ENCODE measurements at regions not wholly inside any gene's neighbourhood (a gene's known extent, or its start where the extent isn't known, plus 50 kb on each side); places are given as distances from the start of the nearest gene placed in this dataset.

- Mint-ChIP-seq H3K9me3 (no peaks in the 10 kb centered on the region), H3K36me3 (ENCODE audit: low read depth) (no peaks in the 10 kb centered on the region; the same call in 2 of the 3 replicates), H3K4me1 (no peaks in the 10 kb centered on the region), H3K27ac (no peak overlapping the region), H3K27me3 (ENCODE audit: insufficient read depth, low read depth, poor library complexity) (peaks cover 5% of the 10 kb centered on the region), H3K4me3 (no peak overlapping the region)
- Histone ChIP-seq H3K9me2 (ENCODE audit: insufficient read depth) (no peaks in the 10 kb centered on the region), H3K79me2 (replicated peaks; ENCODE audit: insufficient read depth) (no peaks in the 10 kb centered on the region), H4K20me1 (replicated peaks; ENCODE audit: insufficient read depth) (no peaks in the 10 kb centered on the region), H2AFZ (no peak overlapping the region), H3F3A (replicated peaks; ENCODE audit: low read depth) (no peaks in the 10 kb centered on the region), H3K27me3 (ENCODE audit: insufficient read depth) (no peaks in the 10 kb centered on the region), H3K4me2 (no peak overlapping the region), H3K36me3 (ENCODE audit: insufficient read depth) (no peaks in the 10 kb centered on the region), H3K4me1 (ENCODE audit: insufficient read depth) (no peaks in the 10 kb centered on the region), H3K27ac (ENCODE audit: low read depth) (no peak overlapping the region), H3K4me3 (no peak overlapping the region)
- no peak for TF ChIP-seq CTCF (conservative IDR thresholded peaks at IDR 0.05; ENCODE audit: low read depth in 2 of 2)
- no peak for TF ChIP-seq JUNB (IDR thresholded peaks at IDR 0.05; ENCODE audit: unreplicated experiment)
- TF ChIP-seq ZNF331 (CRISPR knock-in tag; IDR thresholded peaks at IDR 0.05; ENCODE audit: low read depth) = no peak
- TF ChIP-seq CREB1 (CRISPR knock-in tag; IDR thresholded peaks at IDR 0.05; ENCODE audit: low read depth) = no peak
- no peak for TF ChIP-seq ETS1 (IDR thresholded peaks at IDR 0.05)
- no peak for TF ChIP-seq EZH2phosphoT487 (IDR thresholded peaks at IDR 0.05; ENCODE audit: unreplicated experiment)
- TF ChIP-seq, protein P1, sequence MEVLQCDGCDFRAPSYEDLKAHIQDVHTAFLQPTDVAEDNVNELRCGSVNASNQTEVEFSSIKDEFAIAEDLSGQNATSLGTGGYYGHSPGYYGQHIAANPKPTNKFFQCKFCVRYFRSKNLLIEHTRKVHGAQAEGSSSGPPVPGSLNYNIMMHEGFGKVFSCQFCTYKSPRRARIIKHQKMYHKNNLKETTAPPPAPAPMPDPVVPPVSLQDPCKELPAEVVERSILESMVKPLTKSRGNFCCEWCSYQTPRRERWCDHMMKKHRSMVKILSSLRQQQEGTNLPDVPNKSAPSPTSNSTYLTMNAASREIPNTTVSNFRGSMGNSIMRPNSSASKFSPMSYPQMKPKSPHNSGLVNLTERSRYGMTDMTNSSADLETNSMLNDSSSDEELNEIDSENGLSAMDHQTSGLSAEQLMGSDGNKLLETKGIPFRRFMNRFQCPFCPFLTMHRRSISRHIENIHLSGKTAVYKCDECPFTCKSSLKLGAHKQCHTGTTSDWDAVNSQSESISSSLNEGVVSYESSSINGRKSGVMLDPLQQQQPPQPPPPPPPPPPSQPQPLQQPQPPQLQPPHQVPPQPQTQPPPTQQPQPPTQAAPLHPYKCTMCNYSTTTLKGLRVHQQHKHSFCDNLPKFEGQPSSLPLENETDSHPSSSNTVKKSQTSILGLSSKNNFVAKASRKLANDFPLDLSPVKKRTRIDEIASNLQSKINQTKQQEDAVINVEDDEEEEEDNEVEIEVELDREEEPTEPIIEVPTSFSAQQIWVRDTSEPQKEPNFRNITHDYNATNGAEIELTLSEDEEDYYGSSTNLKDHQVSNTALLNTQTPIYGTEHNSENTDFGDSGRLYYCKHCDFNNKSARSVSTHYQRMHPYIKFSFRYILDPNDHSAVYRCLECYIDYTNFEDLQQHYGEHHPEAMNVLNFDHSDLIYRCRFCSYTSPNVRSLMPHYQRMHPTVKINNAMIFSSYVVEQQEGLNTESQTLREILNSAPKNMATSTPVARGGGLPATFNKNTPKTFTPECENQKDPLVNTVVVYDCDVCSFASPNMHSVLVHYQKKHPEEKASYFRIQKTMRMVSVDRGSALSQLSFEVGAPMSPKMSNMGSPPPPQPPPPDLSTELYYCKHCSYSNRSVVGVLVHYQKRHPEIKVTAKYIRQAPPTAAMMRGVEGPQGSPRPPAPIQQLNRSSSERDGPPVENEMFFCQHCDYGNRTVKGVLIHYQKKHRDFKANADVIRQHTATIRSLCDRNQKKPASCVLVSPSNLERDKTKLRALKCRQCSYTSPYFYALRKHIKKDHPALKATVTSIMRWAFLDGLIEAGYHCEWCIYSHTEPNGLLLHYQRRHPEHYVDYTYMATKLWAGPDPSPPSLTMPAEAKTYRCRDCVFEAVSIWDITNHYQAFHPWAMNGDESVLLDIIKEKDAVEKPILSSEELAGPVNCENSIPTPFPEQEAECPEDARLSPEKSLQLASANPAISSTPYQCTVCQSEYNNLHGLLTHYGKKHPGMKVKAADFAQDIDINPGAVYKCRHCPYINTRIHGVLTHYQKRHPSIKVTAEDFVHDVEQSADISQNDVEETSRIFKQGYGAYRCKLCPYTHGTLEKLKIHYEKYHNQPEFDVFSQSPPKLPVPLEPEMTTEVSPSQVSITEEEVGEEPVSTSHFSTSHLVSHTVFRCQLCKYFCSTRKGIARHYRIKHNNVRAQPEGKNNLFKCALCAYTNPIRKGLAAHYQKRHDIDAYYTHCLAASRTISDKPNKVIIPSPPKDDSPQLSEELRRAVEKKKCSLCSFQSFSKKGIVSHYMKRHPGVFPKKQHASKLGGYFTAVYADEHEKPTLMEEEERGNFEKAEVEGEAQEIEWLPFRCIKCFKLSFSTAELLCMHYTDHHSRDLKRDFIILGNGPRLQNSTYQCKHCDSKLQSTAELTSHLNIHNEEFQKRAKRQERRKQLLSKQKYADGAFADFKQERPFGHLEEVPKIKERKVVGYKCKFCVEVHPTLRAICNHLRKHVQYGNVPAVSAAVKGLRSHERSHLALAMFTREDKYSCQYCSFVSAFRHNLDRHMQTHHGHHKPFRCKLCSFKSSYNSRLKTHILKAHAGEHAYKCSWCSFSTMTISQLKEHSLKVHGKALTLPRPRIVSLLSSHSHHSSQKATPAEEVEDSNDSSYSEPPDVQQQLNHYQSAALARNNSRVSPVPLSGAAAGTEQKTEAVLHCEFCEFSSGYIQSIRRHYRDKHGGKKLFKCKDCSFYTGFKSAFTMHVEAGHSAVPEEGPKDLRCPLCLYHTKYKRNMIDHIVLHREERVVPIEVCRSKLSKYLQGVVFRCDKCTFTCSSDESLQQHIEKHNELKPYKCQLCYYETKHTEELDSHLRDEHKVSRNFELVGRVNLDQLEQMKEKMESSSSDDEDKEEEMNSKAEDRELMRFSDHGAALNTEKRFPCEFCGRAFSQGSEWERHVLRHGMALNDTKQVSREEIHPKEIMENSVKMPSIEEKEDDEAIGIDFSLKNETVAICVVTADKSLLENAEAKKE (CRISPR knock-in tag; IDR thresholded peaks at IDR 0.05) = no peak
- no peak for TF ChIP-seq EZH2 (IDR thresholded peaks at IDR 0.05; ENCODE audit: low read depth, unreplicated experiment)
- TF ChIP-seq NANOG (IDR thresholded peaks at IDR 0.05; ENCODE audit: borderline replicate concordance) = no peak
- TF ChIP-seq STAT1 (IDR thresholded peaks at IDR 0.05; ENCODE audit: unreplicated experiment) = no peak
- TF ChIP-seq REST (IDR thresholded peaks at IDR 0.05; ENCODE audit: unreplicated experiment) = no peak
- TF ChIP-seq ZNF114 (CRISPR knock-in tag; IDR thresholded peaks at IDR 0.05) = no peak
- no peak for TF ChIP-seq POLR2AphosphoS5 (IDR thresholded peaks at IDR 0.05; ENCODE audit: low read depth)
- peak; percentile 56 for ATAC-seq
- DNase-seq (ENCODE audit: low spot score) = no peak
Observed at GRCh38 chr13:112254061-112254818, 121.9 kb upstream of the SPACA7 start.

Data from GM23338 (cell line).